NB4 (cell line): ENCODE measurements at regions not wholly inside any gene's neighbourhood (a gene's known extent, or its start where the extent isn't known, plus 50 kb on each side); places are given as distances from the start of the nearest gene placed in this dataset.
"Not testable (repeated sequence)": the region's sequence is repeated elsewhere in the genome, so short reads cannot be mapped to it uniquely, and the experiment has no call there.

Experiments
- POLR2A ChIP-seq: IDR thresholded peaks from 2 replicates; pipeline ENCODE4 v1.6.1; 2011; ENCODE audit warnings: mild to moderate bottlenecking; ENCODE audit not compliant: insufficient read length; ENCODE audit errors: extremely low read depth
- TF ChIP-seq, protein P1 (sequence below): IDR thresholded peaks from one replicate; pipeline ENCODE4 v1.5.1; 2012; ENCODE audit warnings: low read depth, low read length
- TF ChIP-seq, protein P2 (sequence below): IDR thresholded peaks from 2 replicates; pipeline ENCODE4 v1.6.1; 2011; ENCODE audit warnings: low read depth, low read length

DNA sequence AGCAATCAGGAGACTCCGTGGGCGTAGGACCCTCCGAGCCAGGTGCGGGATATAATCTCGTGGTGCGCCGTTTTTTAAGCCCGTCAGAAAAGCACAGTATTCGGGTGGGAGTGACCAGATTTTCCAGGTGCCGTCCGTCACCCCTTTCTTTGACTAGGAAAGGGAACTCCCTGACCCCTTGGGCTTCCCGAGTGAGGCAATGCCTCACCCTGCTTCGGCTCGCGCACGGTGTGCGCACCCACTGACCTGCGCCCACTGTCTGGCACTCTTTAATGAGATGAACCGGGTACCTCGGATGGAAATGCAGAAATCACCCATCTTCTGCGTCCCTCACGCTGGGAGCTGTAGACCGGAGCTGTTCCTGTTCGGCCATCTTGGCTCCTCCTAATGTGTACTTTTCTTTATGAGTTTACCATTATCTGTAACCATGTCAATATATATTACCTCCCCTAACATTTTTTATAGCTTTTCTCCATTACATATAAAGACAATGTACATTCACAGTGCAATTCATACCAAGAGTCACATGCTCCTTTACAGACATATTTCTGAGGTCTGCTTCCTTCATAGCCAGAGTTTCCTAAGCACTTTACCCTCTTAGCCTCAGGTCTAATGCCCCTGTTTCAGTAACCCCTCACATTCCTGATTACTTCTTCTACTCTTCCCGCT lies 71.4 kb upstream of the TLE4 start:
- TF ChIP-seq, protein P1, sequence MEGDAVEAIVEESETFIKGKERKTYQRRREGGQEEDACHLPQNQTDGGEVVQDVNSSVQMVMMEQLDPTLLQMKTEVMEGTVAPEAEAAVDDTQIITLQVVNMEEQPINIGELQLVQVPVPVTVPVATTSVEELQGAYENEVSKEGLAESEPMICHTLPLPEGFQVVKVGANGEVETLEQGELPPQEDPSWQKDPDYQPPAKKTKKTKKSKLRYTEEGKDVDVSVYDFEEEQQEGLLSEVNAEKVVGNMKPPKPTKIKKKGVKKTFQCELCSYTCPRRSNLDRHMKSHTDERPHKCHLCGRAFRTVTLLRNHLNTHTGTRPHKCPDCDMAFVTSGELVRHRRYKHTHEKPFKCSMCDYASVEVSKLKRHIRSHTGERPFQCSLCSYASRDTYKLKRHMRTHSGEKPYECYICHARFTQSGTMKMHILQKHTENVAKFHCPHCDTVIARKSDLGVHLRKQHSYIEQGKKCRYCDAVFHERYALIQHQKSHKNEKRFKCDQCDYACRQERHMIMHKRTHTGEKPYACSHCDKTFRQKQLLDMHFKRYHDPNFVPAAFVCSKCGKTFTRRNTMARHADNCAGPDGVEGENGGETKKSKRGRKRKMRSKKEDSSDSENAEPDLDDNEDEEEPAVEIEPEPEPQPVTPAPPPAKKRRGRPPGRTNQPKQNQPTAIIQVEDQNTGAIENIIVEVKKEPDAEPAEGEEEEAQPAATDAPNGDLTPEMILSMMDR = not testable (repeated sequence)
- TF ChIP-seq, protein P2, sequence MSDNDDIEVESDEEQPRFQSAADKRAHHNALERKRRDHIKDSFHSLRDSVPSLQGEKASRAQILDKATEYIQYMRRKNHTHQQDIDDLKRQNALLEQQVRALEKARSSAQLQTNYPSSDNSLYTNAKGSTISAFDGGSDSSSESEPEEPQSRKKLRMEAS = not testable (repeated sequence)
- TF ChIP-seq POLR2A = not testable (repeated sequence)
